H9 (cell line): ENCODE measurements at regions not wholly inside any gene's neighbourhood (a gene's known extent, or its start where the extent isn't known, plus 50 kb on each side); places are given as distances from the start of the nearest gene placed in this dataset.

ENCODE experiments used
- DNase-seq: peaks from one replicate; pipeline ENCODE4 v3.0.0-alpha.2; 2017
- H2AFZ ChIP-seq: one replicate; pipeline ENCODE4 v1.6.1; 2013; ENCODE audit warnings: mild to moderate bottlenecking, low read length, control low read depth, moderate library complexity
- H2AK5ac ChIP-seq: 2 replicates; pipeline ENCODE4 v1.6.1; 2013; ENCODE audit warnings: low read length, control low read depth, mixed read lengths; ENCODE audit not compliant: insufficient read length
- H2BK120ac ChIP-seq: one replicate; pipeline ENCODE4 v1.6.1; 2013; ENCODE audit warnings: low read depth, mild to moderate bottlenecking, low read length, control low read depth, inconsistent platforms; ENCODE audit not compliant: poor library complexity, severe bottlenecking
- H2BK12ac ChIP-seq: 2 replicates; pipeline ENCODE4 v1.6.1; 2013; ENCODE audit warnings: low read length, control low read depth, mixed read lengths, low read depth; ENCODE audit not compliant: insufficient read length
- H2BK15ac ChIP-seq: 2 replicates; pipeline ENCODE4 v1.6.1; 2013; ENCODE audit warnings: low read depth, low read length, control low read depth
- H2BK20ac ChIP-seq: one replicate; pipeline ENCODE4 v1.6.1; 2013; ENCODE audit warnings: low read depth, mild to moderate bottlenecking, low read length, control low read depth, inconsistent platforms; ENCODE audit not compliant: poor library complexity, severe bottlenecking
- H2BK5ac ChIP-seq: 2 replicates; pipeline ENCODE4 v1.6.1; 2013; ENCODE audit warnings: low read length, control low read depth, mixed read lengths; ENCODE audit not compliant: insufficient read length
- H3K14ac ChIP-seq: 2 replicates; pipeline ENCODE4 v1.6.1; 2013; ENCODE audit warnings: low read length, control low read depth; ENCODE audit not compliant: insufficient read depth
- H3K18ac ChIP-seq: 2 replicates; pipeline ENCODE4 v1.6.1; 2013; ENCODE audit warnings: low read depth, mild to moderate bottlenecking, mixed read lengths, low read length, control low read depth; ENCODE audit not compliant: insufficient read length
- H3K23ac ChIP-seq: 2 replicates; pipeline ENCODE4 v1.6.1; 2013; ENCODE audit warnings: low read length, control low read depth, mixed read lengths, low read depth; ENCODE audit not compliant: insufficient read length
- H3K23me2 ChIP-seq: 2 replicates; pipeline ENCODE4 v1.6.1; 2013; ENCODE audit warnings: low read depth, mild to moderate bottlenecking, mixed read lengths, low read length, control low read depth; ENCODE audit not compliant: insufficient read length, poor library complexity, severe bottlenecking
- H3K27ac ChIP-seq: 2 replicates; pipeline ENCODE4 v1.5.1; 2013; ENCODE audit warnings: low read length, control low read depth, mixed read lengths, low read depth; ENCODE audit not compliant: insufficient read length
- H3K27me3 ChIP-seq: 2 replicates; pipeline ENCODE4 v1.6.1; 2013; ENCODE audit warnings: low read length, control low read depth, inconsistent platforms; ENCODE audit not compliant: insufficient read depth
- H3K4ac ChIP-seq: 2 replicates; pipeline ENCODE4 v1.6.1; 2013; ENCODE audit warnings: low read depth, mild to moderate bottlenecking, control low read depth, inconsistent platforms, low read length, moderate library complexity
- H3K4me1 ChIP-seq: 2 replicates; pipeline ENCODE4 v1.6.1; 2013; ENCODE audit warnings: low read length, control low read depth, inconsistent platforms; ENCODE audit not compliant: insufficient read depth
- H3K4me2 ChIP-seq: 2 replicates; pipeline ENCODE4 v1.6.1; 2013; ENCODE audit warnings: low read length, control low read depth, mixed read lengths; ENCODE audit not compliant: insufficient read length, insufficient read depth
- H3K56ac ChIP-seq: 2 replicates; pipeline ENCODE4 v1.6.1; 2013; ENCODE audit warnings: low read depth, mild to moderate bottlenecking, mixed read lengths, low read length, control low read depth; ENCODE audit not compliant: insufficient read length
- H3K79me1 ChIP-seq: 2 replicates; pipeline ENCODE4 v1.6.1; 2013; ENCODE audit warnings: low read depth, mild to moderate bottlenecking, moderate library complexity, low read length, control low read depth, inconsistent platforms; ENCODE audit not compliant: insufficient read depth, poor library complexity, severe bottlenecking
- H3K79me2 ChIP-seq: 2 replicates; pipeline ENCODE4 v1.6.1; 2013; ENCODE audit warnings: low read length, control low read depth, inconsistent platforms; ENCODE audit not compliant: insufficient read depth
- H3K9ac ChIP-seq: 2 replicates; pipeline ENCODE4 v1.6.1; 2013; ENCODE audit warnings: low read length, control low read depth, mixed read lengths; ENCODE audit not compliant: insufficient read length; ENCODE audit errors: extremely low read depth
- H3K9me3 ChIP-seq: one replicate; pipeline ENCODE4 v1.6.1; 2013; ENCODE audit warnings: low read depth, low read length, inconsistent platforms; ENCODE audit not compliant: control insufficient read depth
- H3T11ph ChIP-seq: one replicate; pipeline ENCODE4 v1.6.1; 2013; ENCODE audit warnings: mild to moderate bottlenecking, low read length, control low read depth, inconsistent platforms
- H4K20me1 ChIP-seq: one replicate; pipeline ENCODE4 v1.6.1; 2013; ENCODE audit not compliant: control insufficient read depth, insufficient read length, insufficient read depth
- H4K5ac ChIP-seq: 2 replicates; pipeline ENCODE4 v1.6.1; 2013; ENCODE audit warnings: low read depth, mild to moderate bottlenecking, mixed read lengths, low read length, control low read depth; ENCODE audit not compliant: insufficient read length
- H4K8ac ChIP-seq: replicated peaks from 2 replicates; pipeline ENCODE4 v1.6.1; 2013; ENCODE audit warnings: low read length, control low read depth, mixed read lengths, low read depth; ENCODE audit not compliant: insufficient read length
- H4K91ac ChIP-seq: 2 replicates; pipeline ENCODE4 v1.6.1; 2013; ENCODE audit warnings: low read depth, mild to moderate bottlenecking, moderate library complexity, mixed read lengths, low read length, control low read depth; ENCODE audit not compliant: insufficient read length
- H3K27ac Mint-ChIP-seq, 3 experiments: 2 replicates in 2 of 3; 3 replicates in 1 of 3; pipeline ENCODE4 v1.8.0; 2020 to 2021; ENCODE audit warnings: mixed read lengths in 3 of 3, mild to moderate bottlenecking in 1 of 3, moderate library complexity in 1 of 3
- H3K27me3 Mint-ChIP-seq: 2 replicates; pipeline ENCODE4 v1.8.0; 2021; ENCODE audit warnings: low read depth, mild to moderate bottlenecking, moderate library complexity, mixed read lengths
- H3K36me3 Mint-ChIP-seq, 3 experiments: 2 replicates in 2 of 3; 3 replicates in 1 of 3; pipeline ENCODE4 v1.8.0; 2020 to 2021; ENCODE audit warnings: low read depth in 3 of 3, mixed read lengths in 3 of 3; ENCODE audit not compliant: insufficient read depth in 1 of 3
- H3K4me1 Mint-ChIP-seq, 2 experiments: 2 replicates each; pipeline ENCODE4 v1.8.0; 2020; ENCODE audit warnings: mixed read lengths in 2 of 2
- H3K4me3 Mint-ChIP-seq, 2 experiments: 2 replicates in 1 of 2; 3 replicates in 1 of 2; pipeline ENCODE4 v1.8.0; 2020 to 2021; ENCODE audit warnings: mild to moderate bottlenecking in 2 of 2, mixed read lengths in 2 of 2, moderate library complexity in 1 of 2
- H3K9me3 Mint-ChIP-seq, 2 experiments: 2 replicates in 1 of 2; 3 replicates in 1 of 2; pipeline ENCODE4 v1.8.0; 2020; ENCODE audit warnings: mild to moderate bottlenecking in 2 of 2, mixed read lengths in 2 of 2, moderate library complexity in 1 of 2
- WGBS: extraction: QIAGEN DNeasy Blood & Tissue Kit; methylation state at CpG from one replicate; pipeline ENCODE4 v1.1.7; 2013; ENCODE audit warnings: missing lambda C conversion rate, low lambda C conversion rate, mixed read lengths; ENCODE audit not compliant: insufficient read length; ENCODE audit errors: extremely low coverage; 5-methylcytosine and 5-hydroxymethylcytosine counted together
- TF ChIP-seq, protein P1 (sequence below): fragments of 200-600 bp; sonication (generic); conservative IDR thresholded peaks from 3 replicates; pipeline ENCODE4 v1.8.0; 2021; ENCODE audit warnings: antibody characterized with exemption, mild to moderate bottlenecking

- no peak overlapping the region for H3K27ac Mint-ChIP-seq
- peaks cover 15 to 20% of the 10 kb centered on the region in 2 experiments for H3K4me1 Mint-ChIP-seq
- no peak overlapping the region for H3K4me3 Mint-ChIP-seq
- H3K27me3 Mint-ChIP-seq = no peaks in the 10 kb centered on the region
- Histone ChIP-seq H3K56ac (no peak overlapping the region), H4K5ac (no peak overlapping the region), H2BK15ac (no peak overlapping the region), H3K79me1 (no peaks in the 10 kb centered on the region), H2BK5ac (no peak overlapping the region), H2AK5ac (no peak overlapping the region), H2BK120ac (no peak overlapping the region), H3K18ac (no peak overlapping the region), H2BK12ac (no peak overlapping the region), H4K8ac (no peak overlapping the region), H3K27ac (no peak overlapping the region), H3K14ac (no peak overlapping the region), H3K23me2 (peaks cover 13% of the 10 kb centered on the region), H3K4me2 (no peak overlapping the region), H3K9ac (no peak overlapping the region), H3T11ph (no peak overlapping the region), H3K9me3 (no peaks in the 10 kb centered on the region), H2BK20ac (no peak overlapping the region), H3K79me2 (no peaks in the 10 kb centered on the region), H3K27me3 (no peaks in the 10 kb centered on the region), H4K20me1 (no peaks in the 10 kb centered on the region), H2AFZ (no peak overlapping the region), H4K91ac (no peak overlapping the region), H3K4ac (no peak overlapping the region), H3K4me1 (peaks cover 3% of the 10 kb centered on the region; the same call in 1 of the 2 replicates), H3K23ac (no peak overlapping the region)
- H3K36me3 Mint-ChIP-seq = no peaks in the 10 kb centered on the region; a peak in 1 of 7 replicates
- no CpG with 5 or more reads among the region's 5 CpGs for WGBS
- H3K9me3 Mint-ChIP-seq = peaks cover 0 to 3% of the 10 kb centered on the region in 2 experiments; a peak in 2 of 5 replicates
- no peak for DNase-seq
- TF ChIP-seq, protein P1, sequence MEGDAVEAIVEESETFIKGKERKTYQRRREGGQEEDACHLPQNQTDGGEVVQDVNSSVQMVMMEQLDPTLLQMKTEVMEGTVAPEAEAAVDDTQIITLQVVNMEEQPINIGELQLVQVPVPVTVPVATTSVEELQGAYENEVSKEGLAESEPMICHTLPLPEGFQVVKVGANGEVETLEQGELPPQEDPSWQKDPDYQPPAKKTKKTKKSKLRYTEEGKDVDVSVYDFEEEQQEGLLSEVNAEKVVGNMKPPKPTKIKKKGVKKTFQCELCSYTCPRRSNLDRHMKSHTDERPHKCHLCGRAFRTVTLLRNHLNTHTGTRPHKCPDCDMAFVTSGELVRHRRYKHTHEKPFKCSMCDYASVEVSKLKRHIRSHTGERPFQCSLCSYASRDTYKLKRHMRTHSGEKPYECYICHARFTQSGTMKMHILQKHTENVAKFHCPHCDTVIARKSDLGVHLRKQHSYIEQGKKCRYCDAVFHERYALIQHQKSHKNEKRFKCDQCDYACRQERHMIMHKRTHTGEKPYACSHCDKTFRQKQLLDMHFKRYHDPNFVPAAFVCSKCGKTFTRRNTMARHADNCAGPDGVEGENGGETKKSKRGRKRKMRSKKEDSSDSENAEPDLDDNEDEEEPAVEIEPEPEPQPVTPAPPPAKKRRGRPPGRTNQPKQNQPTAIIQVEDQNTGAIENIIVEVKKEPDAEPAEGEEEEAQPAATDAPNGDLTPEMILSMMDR = no peak
Observed at GRCh38 chr6:156683821-156684220, 93.4 kb upstream of the ARID1B start.
